Keratinocyte (primary cell): ENCODE measurements at regions not wholly inside any gene's neighbourhood (a gene's known extent, or its start where the extent isn't known, plus 50 kb on each side); places are given as distances from the start of the nearest gene placed in this dataset.

Source experiments
- DNase-seq: peaks from one replicate; pipeline ENCODE4 v3.0.0-alpha.2; 2011; ENCODE audit warnings: low read depth, missing footprints, low spot score
- FAIRE-seq: peaks from 2 replicates; lab custom pipeline; 2011; peaks lifted over from hg19 to GRCh38; lab: Jason Lieb, UNC
- H2AFZ ChIP-seq: 2 replicates; pipeline ENCODE4 v1.6.0; 2012; ENCODE audit warnings: low read length, control low read depth, inconsistent platforms; ENCODE audit not compliant: control insufficient read depth
- H3K27ac ChIP-seq: 2 replicates; pipeline ENCODE4 v1.5.1; 2011; ENCODE audit warnings: low read length; ENCODE audit not compliant: control insufficient read depth, insufficient read depth
- H3K27me3 ChIP-seq: 3 replicates; pipeline ENCODE4 v1.6.0; 2011; ENCODE audit warnings: low read length; ENCODE audit not compliant: control insufficient read depth, insufficient read depth; ENCODE audit errors: extremely low read depth
- H3K36me3 ChIP-seq, 2 experiments: 2 replicates in 1 of 2; 3 replicates in 1 of 2; pipeline ENCODE4 v1.5.1; 2011; ENCODE audit warnings: low read length in 2 of 2, mild to moderate bottlenecking in 1 of 2; ENCODE audit not compliant: control insufficient read depth in 2 of 2, insufficient read depth in 2 of 2; ENCODE audit errors: extremely low read depth in 1 of 2
- H3K4me1 ChIP-seq: 3 replicates; pipeline ENCODE4 v1.5.1; 2011; ENCODE audit warnings: low read length; ENCODE audit not compliant: control insufficient read depth, insufficient read depth; ENCODE audit errors: extremely low read depth
- H3K4me2 ChIP-seq: 3 replicates; pipeline ENCODE4 v1.6.0; 2011; ENCODE audit warnings: low read depth, low read length; ENCODE audit not compliant: control insufficient read depth, insufficient read depth; ENCODE audit errors: extremely low read depth
- H3K4me3 ChIP-seq, 3 experiments: fragments of 200-600 bp in 1 of 3; sonication (generic) in 1 of 3; 2 replicates in 2 of 3; 3 replicates in 1 of 3; pipeline ENCODE4 v1.5.1; 2011 to 2016; ENCODE audit warnings: low read length in 3 of 3, mild to moderate bottlenecking in 3 of 3, control low read depth in 2 of 3, inconsistent platforms in 1 of 3, low read depth in 1 of 3, mixed read lengths in 1 of 3, mixed run types in 1 of 3, moderate library complexity in 1 of 3; ENCODE audit not compliant: control insufficient read depth in 2 of 3, insufficient read depth in 2 of 3; ENCODE audit errors: extremely low read depth in 1 of 3
- H3K79me2 ChIP-seq: 2 replicates; pipeline ENCODE4 v1.6.0; 2012; ENCODE audit warnings: low read length; ENCODE audit not compliant: control insufficient read depth, insufficient read depth
- H3K9ac ChIP-seq: 3 replicates; pipeline ENCODE4 v1.6.0; 2011; ENCODE audit warnings: low read length; ENCODE audit not compliant: control insufficient read depth, insufficient read depth; ENCODE audit errors: extremely low read depth
- H3K9me1 ChIP-seq: 3 replicates; pipeline ENCODE4 v1.6.0; 2011; ENCODE audit warnings: low read length; ENCODE audit not compliant: control insufficient read depth, insufficient read depth; ENCODE audit errors: extremely low read depth
- H3K9me3 ChIP-seq: 2 replicates; pipeline ENCODE4 v1.5.1; 2012; ENCODE audit warnings: low read depth, low read length; ENCODE audit not compliant: control insufficient read depth
- H4K20me1 ChIP-seq: 3 replicates; pipeline ENCODE4 v1.6.0; 2011; ENCODE audit warnings: low read length; ENCODE audit not compliant: control insufficient read depth, insufficient read depth; ENCODE audit errors: extremely low read depth
- CTCF ChIP-seq, 3 experiments: IDR thresholded peaks in 1 of 3; conservative IDR thresholded peaks in 1 of 3; optimal IDR thresholded peaks in 1 of 3; 2 replicates in 2 of 3; 3 replicates in 1 of 3; pipeline versions ENCODE3 to v1.5.1; 2011; ENCODE audit warnings: low read length in 3 of 3, mild to moderate bottlenecking in 3 of 3, moderate library complexity in 2 of 3, control low read depth in 1 of 3, inconsistent platforms in 1 of 3; ENCODE audit not compliant: insufficient read depth in 2 of 3; ENCODE audit errors: extremely low read depth in 1 of 3
- EZH2 ChIP-seq: IDR thresholded peaks from one replicate; pipeline ENCODE4 v1.6.1; 2012; ENCODE audit warnings: inconsistent platforms, mild to moderate bottlenecking, low read length, moderate library complexity
- dilution Hi-C: fragments of 300-500 bp; cut with MboI; formaldehyde crosslinking; loops from one replicate; pipeline ENCODE4 v1.7.0; 2020; ENCODE audit warnings: low sequenced_read_pairs; ENCODE audit not compliant: extremely low pct_ligation_motif_present

- dilution Hi-C loops, result no loop called here
These were observed 286.7 kb downstream of the PTPRC start for GRCh38 chr1:198925567-198925966.

GRCh38 chr1:198927129-198927528, 288.3 kb downstream of the PTPRC start:
- Histone ChIP-seq H3K27me3 (no peaks in the 10 kb centered on the region), H4K20me1 (no peaks in the 10 kb centered on the region), H3K4me1 (peaks cover 12% of the 10 kb centered on the region), H3K27ac (no peak overlapping the region), H3K9ac (no peak overlapping the region), H3K79me2 (peaks cover 81% of the 10 kb centered on the region), H2AFZ (no peak overlapping the region), H3K36me3 (no peaks in the 10 kb centered on the region), H3K9me3 (no peaks in the 10 kb centered on the region), H3K9me1 (no peaks in the 10 kb centered on the region), H3K4me2 (no peak overlapping the region), H3K4me3 (no peak overlapping the region)
- no peak for DNase-seq
- TF ChIP-seq EZH2 (no peak), CTCF (optimal IDR thresholded peaks at IDR 0.05 in 1 of 3, IDR thresholded peaks at IDR 0.05 in 1 of 3, conservative IDR thresholded peaks at IDR 0.05 in 1 of 3; ENCODE audit: extremely low read depth in 1 of 3, insufficient read depth in 2 of 3, low read length in 3 of 3) (no peak)
- dilution Hi-C loops, result no loop called here
- no peak for FAIRE-seq

More at GRCh38 chr1:198925567-198925966, 286.7 kb downstream of the PTPRC start:
- Histone ChIP-seq H3K9me3 (no peaks in the 10 kb centered on the region), H3K27ac (no peak overlapping the region), H3K27me3 (no peaks in the 10 kb centered on the region), H3K9me1 (no peaks in the 10 kb centered on the region), H3K9ac (no peak overlapping the region), H2AFZ (no peak overlapping the region), H3K79me2 (peaks cover 78% of the 10 kb centered on the region), H3K4me3 (no peak overlapping the region), H3K4me1 (peaks cover 10% of the 10 kb centered on the region), H3K4me2 (no peak overlapping the region), H3K36me3 (no peaks in the 10 kb centered on the region), H4K20me1 (no peaks in the 10 kb centered on the region)
- FAIRE-seq (no peak), DNase-seq (no peak)
- TF ChIP-seq CTCF (optimal IDR thresholded peaks at IDR 0.05 in 1 of 3, IDR thresholded peaks at IDR 0.05 in 1 of 3, conservative IDR thresholded peaks at IDR 0.05 in 1 of 3; ENCODE audit: extremely low read depth in 1 of 3, insufficient read depth in 2 of 3, low read length in 3 of 3) (no peak), EZH2 (no peak)
